Karpas-422 (cell line): ENCODE measurements at regions not wholly inside any gene's neighbourhood (a gene's known extent, or its start where the extent isn't known, plus 50 kb on each side); places are given as distances from the start of the nearest gene placed in this dataset.

Experiments used
- DNase-seq: peaks from one replicate; pipeline ENCODE4 v3.0.0-alpha.2; 2015
- H2AFZ ChIP-seq: fragments of 200-600 bp; sonication (generic); 2 replicates; pipeline ENCODE4 v1.6.1; 2014; ENCODE audit warnings: antibody characterized with exemption, low read length, mixed read lengths
- H3K27ac ChIP-seq: fragments of 200-600 bp; sonication (generic); 2 replicates; pipeline ENCODE4 v1.5.1; 2014; ENCODE audit warnings: mild to moderate bottlenecking, low read length, moderate library complexity
- H3K27me3 ChIP-seq: fragments of 200-600 bp; sonication (generic); 2 replicates; pipeline ENCODE4 v1.6.1; 2014; ENCODE audit warnings: low read length, mixed read lengths
- H3K36me3 ChIP-seq: fragments of 200-600 bp; sonication (generic); 2 replicates; pipeline ENCODE4 v1.6.1; 2014; ENCODE audit warnings: low read length, mixed read lengths; ENCODE audit not compliant: insufficient read depth
- H3K4me1 ChIP-seq: fragments of 200-600 bp; sonication (generic); 2 replicates; pipeline ENCODE4 v1.6.1; 2014; ENCODE audit warnings: mild to moderate bottlenecking, low read length, mixed read lengths
- H3K4me2 ChIP-seq: fragments of 200-600 bp; sonication (generic); 2 replicates; pipeline ENCODE4 v1.6.1; 2014; ENCODE audit warnings: low read length, low read depth, mild to moderate bottlenecking; ENCODE audit not compliant: poor library complexity, severe bottlenecking
- H3K4me3 ChIP-seq: fragments of 200-600 bp; sonication (generic); 2 replicates; pipeline ENCODE4 v1.5.1; 2014; ENCODE audit warnings: mild to moderate bottlenecking, antibody characterized with exemption, low read length, mixed read lengths
- H3K79me2 ChIP-seq: fragments of 200-600 bp; sonication (generic); 2 replicates; pipeline ENCODE4 v1.6.1; 2014; ENCODE audit warnings: mild to moderate bottlenecking, low read length, mixed read lengths
- H3K9ac ChIP-seq: fragments of 200-600 bp; sonication (generic); 2 replicates; pipeline ENCODE4 v1.6.0; 2014; ENCODE audit warnings: low read length
- H3K9me2 ChIP-seq: fragments of 200-600 bp; sonication (generic), shearing (Covaris generic); replicated peaks from 2 replicates; pipeline ENCODE4 v1.6.0; 2014; ENCODE audit warnings: mild to moderate bottlenecking, low read length, moderate library complexity; ENCODE audit not compliant: insufficient read depth
- H3K9me3 ChIP-seq: fragments of 300-700, 200-600 bp; sonication (generic); 2 replicates; pipeline ENCODE4 v1.6.1; 2014; ENCODE audit warnings: low read length, mixed read lengths
- H4K20me1 ChIP-seq: fragments of 200-600 bp; sonication (generic); 2 replicates; pipeline ENCODE4 v1.6.1; 2014; ENCODE audit warnings: mild to moderate bottlenecking, antibody characterized with exemption, low read length, low read depth; ENCODE audit not compliant: insufficient read depth

DNA sequence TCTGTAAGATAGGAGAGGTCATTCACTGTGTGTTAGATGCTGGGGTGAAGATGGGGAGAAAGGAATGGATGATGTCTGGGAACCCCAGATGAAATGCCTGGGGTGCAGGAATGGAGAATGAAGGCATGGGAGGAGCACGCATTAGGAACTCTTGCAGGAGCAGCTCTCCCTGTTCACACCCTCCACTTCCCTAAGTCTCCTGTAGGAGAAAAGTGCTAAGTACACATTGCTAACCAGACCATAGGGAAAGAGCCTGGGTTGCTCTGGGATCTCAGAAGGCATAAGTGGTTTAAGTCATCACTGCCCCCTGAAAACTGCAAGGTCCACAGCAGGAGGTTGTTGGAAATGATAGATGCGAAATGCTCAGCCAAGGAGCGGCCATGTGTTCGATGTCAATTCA is 163.1 kb downstream of the SEC61B start:
- Histone ChIP-seq H3K27ac (no peak overlapping the region), H3K4me2 (no peak overlapping the region), H3K27me3 (no peaks in the 10 kb centered on the region), H3K79me2 (no peaks in the 10 kb centered on the region), H3K4me1 (no peaks in the 10 kb centered on the region), H2AFZ (no peak overlapping the region), H3K36me3 (no peaks in the 10 kb centered on the region), H3K9me2 (no peaks in the 10 kb centered on the region), H3K9ac (no peak overlapping the region), H4K20me1 (no peaks in the 10 kb centered on the region), H3K9me3 (no peaks in the 10 kb centered on the region), H3K4me3 (no peak overlapping the region)
- DNase-seq, result no peak

DNA sequence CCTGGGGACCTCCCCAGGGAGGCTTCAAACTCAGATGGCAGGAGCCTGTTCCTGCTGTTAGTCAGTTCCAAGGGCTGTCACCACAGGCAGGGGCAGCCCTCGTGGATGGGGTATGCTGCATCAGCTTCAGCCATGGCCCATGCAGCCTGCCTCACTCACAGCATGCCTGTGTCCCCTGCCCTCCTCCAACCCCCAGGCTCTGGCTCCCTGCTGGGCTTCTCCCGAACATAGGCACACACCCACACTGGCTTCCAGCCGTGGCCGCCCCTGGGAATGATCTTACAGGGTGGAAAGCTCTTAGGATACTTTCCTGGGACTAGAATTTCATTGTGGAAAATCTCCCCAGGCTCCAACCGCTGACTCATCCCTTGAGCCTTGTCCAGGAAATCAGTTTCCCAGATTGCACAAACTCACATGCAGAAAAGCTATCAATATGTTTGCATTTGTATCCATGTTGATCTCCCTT is 163.8 kb downstream of the SEC61B start:
- Histone ChIP-seq H2AFZ (no peak overlapping the region), H3K79me2 (no peaks in the 10 kb centered on the region), H3K9ac (no peak overlapping the region), H3K4me1 (no peaks in the 10 kb centered on the region), H3K9me3 (no peaks in the 10 kb centered on the region), H4K20me1 (no peaks in the 10 kb centered on the region), H3K27me3 (no peaks in the 10 kb centered on the region), H3K36me3 (no peaks in the 10 kb centered on the region), H3K27ac (no peak overlapping the region), H3K4me2 (no peak overlapping the region), H3K4me3 (no peak overlapping the region), H3K9me2 (no peaks in the 10 kb centered on the region)
- no peak for DNase-seq

DNA sequence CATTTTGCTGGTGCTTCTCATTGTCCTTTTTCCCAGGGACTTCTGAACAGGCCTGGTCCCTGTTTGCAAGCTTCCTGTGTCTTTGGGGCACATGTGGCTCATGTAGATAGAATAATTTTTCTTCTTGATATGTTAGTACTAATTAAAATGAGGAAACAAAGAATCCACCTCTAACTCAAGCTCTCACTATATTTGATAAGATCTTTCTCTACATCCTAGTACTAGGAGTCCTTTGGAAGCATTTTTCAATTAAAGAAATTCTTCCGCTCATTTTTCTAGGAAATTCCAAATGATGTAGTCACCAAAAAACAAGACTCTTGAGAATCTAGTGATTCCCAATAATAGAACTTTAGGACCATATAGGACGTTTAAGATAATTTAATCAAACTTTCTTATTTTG is 165.3 kb downstream of the SEC61B start:
- no peaks in the 10 kb centered on the region for H3K4me1 ChIP-seq
- H2AFZ ChIP-seq, result no peak overlapping the region
- H3K9me2 ChIP-seq, result no peaks in the 10 kb centered on the region
- no peak overlapping the region for H3K4me2 ChIP-seq
- H3K27me3 ChIP-seq, result no peaks in the 10 kb centered on the region
- no peaks in the 10 kb centered on the region for H3K36me3 ChIP-seq
- H3K9ac ChIP-seq, result no peak overlapping the region
- no peak for DNase-seq
- no peaks in the 10 kb centered on the region for H4K20me1 ChIP-seq
- H3K4me3 ChIP-seq, result no peak overlapping the region
- H3K9me3 ChIP-seq, result no peaks in the 10 kb centered on the region
- H3K27ac ChIP-seq, result no peak overlapping the region
- no peaks in the 10 kb centered on the region for H3K79me2 ChIP-seq

DNA sequence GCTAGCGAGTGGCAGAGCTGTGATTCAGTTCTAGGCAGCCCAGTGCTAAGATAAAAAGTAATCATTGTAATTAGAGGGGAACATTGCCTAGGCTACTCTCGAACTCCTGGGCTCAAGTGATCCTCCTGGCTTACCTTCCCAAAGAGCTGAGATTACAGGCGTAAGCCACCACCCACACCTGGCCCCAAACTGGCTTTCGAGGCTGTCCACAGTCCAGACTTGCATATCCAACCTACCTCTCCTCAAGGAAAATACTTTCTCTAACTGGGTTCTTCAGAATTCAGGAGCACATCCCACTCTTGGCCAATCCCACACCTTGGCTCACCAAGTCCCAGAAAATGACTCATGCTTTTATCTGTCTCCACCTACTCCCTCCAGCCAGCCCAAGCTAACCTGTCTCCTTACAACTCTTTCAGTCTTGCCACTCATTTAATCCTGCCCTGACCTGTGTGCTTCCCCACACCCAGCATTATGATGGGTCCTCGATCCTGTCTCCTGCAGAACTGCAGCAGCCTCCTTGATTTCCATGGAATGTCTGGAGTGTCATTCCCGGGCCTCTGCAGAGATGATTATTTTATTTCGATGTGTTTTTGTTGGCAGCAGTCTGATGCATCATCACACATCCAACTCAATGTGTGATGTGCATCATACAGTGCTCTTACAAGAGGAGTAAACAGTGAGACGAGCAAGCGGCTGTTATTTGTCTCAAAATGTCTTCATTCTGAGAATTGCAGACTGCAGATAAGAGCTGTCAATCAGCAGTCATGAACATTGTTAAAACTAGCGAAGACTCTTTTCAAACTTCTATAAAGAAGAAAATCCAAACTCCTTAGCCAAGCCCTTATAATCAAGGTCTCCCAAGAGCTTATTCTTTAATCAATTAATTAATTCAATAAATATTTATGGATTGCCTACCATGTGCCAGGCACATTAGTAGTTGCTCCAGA is 167.3 kb downstream of the SEC61B start:
- Histone ChIP-seq H3K4me3 (no peak overlapping the region), H3K9ac (no peak overlapping the region), H3K79me2 (no peaks in the 10 kb centered on the region), H3K36me3 (no peaks in the 10 kb centered on the region), H3K4me1 (no peaks in the 10 kb centered on the region), H2AFZ (no peak overlapping the region), H3K9me2 (no peaks in the 10 kb centered on the region), H3K27ac (no peak overlapping the region), H3K4me2 (no peak overlapping the region), H3K9me3 (no peaks in the 10 kb centered on the region), H4K20me1 (no peaks in the 10 kb centered on the region), H3K27me3 (no peaks in the 10 kb centered on the region)
- DNase-seq, result no peak

DNA sequence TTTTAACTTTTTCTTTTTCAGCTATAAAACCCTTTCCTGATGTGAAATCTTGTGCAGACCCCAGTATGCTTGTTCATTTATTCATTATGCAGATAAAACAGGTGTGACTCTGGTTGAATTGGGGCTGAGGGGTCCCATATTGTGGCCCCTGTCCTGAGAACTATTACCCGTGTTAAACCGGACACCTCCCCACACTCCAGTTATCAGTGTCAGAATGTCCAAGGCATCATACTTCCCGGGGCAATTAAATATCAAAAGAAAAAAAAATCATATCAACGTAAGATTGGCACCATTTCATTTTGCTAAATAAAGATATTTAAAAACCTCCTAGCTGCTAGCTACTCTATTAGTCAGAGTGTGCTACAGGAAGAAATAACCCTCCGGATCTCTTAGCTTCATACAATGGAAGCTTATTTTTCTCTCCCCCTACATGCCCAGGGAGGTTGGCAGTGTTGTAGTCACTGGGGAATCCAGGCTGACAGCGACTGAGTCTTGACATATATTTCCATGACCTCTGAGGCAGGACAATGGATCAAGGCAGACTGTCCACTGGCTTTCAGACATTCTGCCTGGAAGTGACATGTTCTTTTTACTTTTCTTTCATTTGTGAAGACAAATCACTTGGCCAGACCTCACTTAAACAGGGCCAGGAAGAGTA is 170.0 kb downstream of the SEC61B start:
- Histone ChIP-seq H3K4me3 (no peak overlapping the region), H3K9me3 (no peaks in the 10 kb centered on the region)

DNA sequence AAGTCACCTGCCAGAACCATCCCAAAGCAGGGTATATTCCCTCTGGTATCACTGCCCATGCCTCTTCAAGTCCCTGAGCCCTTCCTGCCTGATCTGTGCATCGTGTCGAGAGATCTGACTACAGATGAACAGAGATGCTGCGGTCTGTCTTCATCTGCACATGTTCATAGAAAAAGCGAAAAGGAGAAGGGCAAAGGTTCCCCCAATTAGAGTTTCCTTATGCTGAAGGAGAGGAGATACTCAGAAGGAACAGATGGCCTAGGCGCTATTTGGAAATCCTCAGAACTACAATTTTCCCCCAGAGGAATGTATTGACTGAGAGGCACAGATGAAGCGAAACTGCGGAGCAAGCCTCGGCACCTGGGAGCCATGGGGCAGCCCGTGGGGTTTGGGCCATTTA is 170.9 kb downstream of the SEC61B start:
- Histone ChIP-seq H3K27me3 (no peaks in the 10 kb centered on the region), H3K9ac (no peak overlapping the region), H3K4me2 (no peak overlapping the region), H4K20me1 (no peaks in the 10 kb centered on the region), H3K79me2 (no peaks in the 10 kb centered on the region), H3K9me2 (no peaks in the 10 kb centered on the region), H3K27ac (no peak overlapping the region), H3K36me3 (no peaks in the 10 kb centered on the region), H3K4me1 (no peaks in the 10 kb centered on the region), H2AFZ (no peak overlapping the region), H3K9me3 (no peaks in the 10 kb centered on the region), H3K4me3 (no peak overlapping the region)
- DNase-seq, result no peak

More for the DNA sequence above, 170.0 kb downstream of the SEC61B start:
- H3K27me3 ChIP-seq, result no peaks in the 10 kb centered on the region
- H3K4me1 ChIP-seq, result no peaks in the 10 kb centered on the region
- H2AFZ ChIP-seq, result no peak overlapping the region
- H3K27ac ChIP-seq, result no peak overlapping the region
- no peak overlapping the region for H3K9ac ChIP-seq
- H3K36me3 ChIP-seq, result no peaks in the 10 kb centered on the region
- DNase-seq, result no peak
- no peaks in the 10 kb centered on the region for H4K20me1 ChIP-seq
- H3K4me2 ChIP-seq, result no peak overlapping the region
- no peaks in the 10 kb centered on the region for H3K9me2 ChIP-seq
- H3K79me2 ChIP-seq, result no peaks in the 10 kb centered on the region

DNA sequence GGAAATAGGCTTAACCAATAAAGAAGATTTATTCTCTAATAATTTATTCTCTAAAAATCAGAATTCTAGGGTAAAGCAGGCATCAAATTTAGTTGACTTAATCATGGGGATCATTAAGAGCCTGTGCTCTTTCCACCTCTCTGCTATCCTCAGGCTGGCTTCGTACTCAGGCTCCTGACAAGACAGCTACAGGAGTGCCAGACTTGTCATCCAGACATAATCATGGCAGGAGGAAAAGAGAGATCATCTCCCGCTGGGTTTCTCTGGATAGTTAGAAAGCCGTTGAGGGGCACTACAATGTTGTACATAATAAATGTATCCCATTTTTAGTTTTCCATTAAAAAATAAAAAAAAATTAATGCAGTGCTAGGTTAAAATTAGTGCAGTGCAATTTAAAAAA is 171.9 kb downstream of the SEC61B start:
- Histone ChIP-seq H3K27me3 (no peaks in the 10 kb centered on the region), H3K4me2 (no peak overlapping the region), H3K9me3 (no peaks in the 10 kb centered on the region), H4K20me1 (no peaks in the 10 kb centered on the region), H3K4me1 (no peaks in the 10 kb centered on the region), H3K79me2 (no peaks in the 10 kb centered on the region), H3K9ac (no peak overlapping the region), H2AFZ (no peak overlapping the region), H3K9me2 (no peaks in the 10 kb centered on the region), H3K4me3 (no peak overlapping the region), H3K36me3 (no peaks in the 10 kb centered on the region), H3K27ac (no peak overlapping the region)
- no peak for DNase-seq

DNA sequence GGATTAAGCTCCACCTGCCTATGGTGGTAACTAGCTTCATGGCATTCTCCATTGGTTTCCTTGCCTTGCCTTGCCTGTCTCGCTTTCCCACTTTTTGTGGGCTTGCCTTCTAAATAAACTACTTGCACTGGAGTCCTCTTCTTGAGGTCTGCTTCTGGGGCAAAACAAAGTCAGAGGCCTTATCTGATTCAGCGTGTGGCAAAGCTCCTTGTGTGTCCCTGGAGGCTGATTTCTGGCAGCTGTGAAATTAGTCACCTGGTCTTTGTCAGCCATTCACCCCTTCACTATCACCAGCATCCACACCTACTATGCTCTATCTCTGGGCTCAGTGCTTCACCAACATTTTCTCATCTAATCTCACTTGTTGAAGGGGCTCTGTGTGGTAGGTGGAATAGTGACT is 176.2 kb downstream of the SEC61B start:
- Histone ChIP-seq H3K27me3 (no peaks in the 10 kb centered on the region), H4K20me1 (no peaks in the 10 kb centered on the region), H3K36me3 (no peaks in the 10 kb centered on the region), H3K9ac (no peak overlapping the region), H3K9me2 (no peaks in the 10 kb centered on the region), H3K79me2 (no peaks in the 10 kb centered on the region), H2AFZ (no peak overlapping the region), H3K4me3 (no peak overlapping the region), H3K4me1 (no peaks in the 10 kb centered on the region), H3K9me3 (no peaks in the 10 kb centered on the region), H3K4me2 (no peak overlapping the region), H3K27ac (no peak overlapping the region)
- no peak for DNase-seq
